GDM1 (cell line): ENCODE measurements at regions not wholly inside any gene's neighbourhood (a gene's known extent, or its start where the extent isn't known, plus 50 kb on each side); places are given as distances from the start of the nearest gene placed in this dataset.
A peak's percentile ranks its signal among the peaks of the same experiment; 100 is the strongest.
"Not testable (repeated sequence)": the region's sequence is repeated elsewhere in the genome, so short reads cannot be mapped to it uniquely, and the experiment has no call there.

ENCODE experiments used
- DNase-seq: peaks from one replicate; lab custom pipeline; 2025; lab: John Stamatoyannopoulos, UW

DNA sequence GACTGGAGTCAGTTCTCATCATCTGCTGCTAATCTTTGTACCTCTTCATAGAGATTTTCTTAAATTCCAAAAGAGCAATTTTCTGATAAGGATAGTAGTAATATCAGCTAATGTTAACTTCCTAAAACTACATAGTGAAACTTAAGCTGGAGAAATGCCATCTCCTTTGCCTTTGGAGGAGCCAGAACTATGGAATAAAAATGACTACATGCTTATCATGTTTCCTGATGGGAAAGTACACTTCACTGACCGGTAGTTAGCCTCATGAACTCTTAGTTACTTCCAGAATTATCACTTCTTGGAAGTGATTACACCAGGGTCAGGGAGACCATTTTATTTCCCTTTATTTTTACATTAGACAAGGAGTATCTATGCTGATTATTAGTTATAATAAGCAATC lies 1222.1 kb upstream of the TMEM132C start:
- no peak for DNase-seq

DNA sequence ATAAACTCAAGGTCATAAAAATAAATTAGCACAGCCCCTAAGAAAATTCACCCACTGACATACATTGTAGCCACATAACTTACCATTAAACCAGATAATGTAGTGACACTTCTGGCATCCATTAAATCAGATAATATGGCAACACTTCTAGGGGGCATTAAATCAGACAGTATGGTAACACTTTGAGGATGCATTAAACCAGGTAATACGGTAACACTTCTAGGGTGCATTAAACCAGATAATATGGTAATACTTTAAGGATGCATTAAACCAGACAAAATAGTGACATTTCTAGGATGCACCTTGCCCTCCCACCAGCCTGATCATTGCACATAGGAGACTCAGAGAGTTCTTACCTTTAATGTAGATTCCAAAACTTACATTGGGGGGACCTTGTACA lies 1220.5 kb upstream of the TMEM132C start:
- DNase-seq: no peak

DNA sequence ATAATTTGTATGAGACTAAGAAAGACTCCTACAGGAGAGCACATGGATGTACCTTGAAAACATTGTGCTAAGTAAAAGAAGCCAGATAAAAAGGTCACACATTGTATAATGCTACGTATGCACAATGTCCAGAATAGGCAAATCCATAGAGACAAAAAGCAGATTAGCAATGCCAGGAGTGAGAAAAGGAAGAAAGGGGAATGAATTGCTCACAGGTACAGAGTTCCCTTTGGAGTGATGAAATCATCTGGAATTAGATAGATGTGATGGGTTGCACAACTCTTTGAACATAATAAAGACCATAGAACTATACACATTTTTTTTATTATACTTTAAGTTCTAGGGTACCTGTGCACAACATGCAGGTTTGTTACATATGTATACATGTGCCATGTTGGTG lies 1218.9 kb upstream of the TMEM132C start:
- no peak for DNase-seq

DNA sequence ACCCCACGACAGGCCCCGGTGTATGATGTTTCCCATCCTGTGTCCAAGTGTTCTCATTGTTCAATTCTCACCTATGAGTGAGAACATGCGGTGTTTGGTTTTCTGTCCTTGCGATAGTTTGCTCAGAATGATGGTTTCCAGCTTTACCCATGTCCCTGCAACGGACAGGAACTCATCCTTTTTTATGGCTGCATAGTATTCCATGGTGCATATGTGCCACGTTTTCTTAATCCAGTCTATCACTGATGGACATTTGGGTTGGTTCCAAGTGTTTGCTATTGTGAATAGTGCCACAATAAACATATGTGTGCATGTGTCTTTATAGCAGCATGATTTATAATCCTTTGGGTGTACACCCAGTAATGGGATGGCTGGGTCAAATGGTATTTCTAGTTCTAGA lies 1218.4 kb upstream of the TMEM132C start:
- DNase-seq: not testable (repeated sequence)

DNA sequence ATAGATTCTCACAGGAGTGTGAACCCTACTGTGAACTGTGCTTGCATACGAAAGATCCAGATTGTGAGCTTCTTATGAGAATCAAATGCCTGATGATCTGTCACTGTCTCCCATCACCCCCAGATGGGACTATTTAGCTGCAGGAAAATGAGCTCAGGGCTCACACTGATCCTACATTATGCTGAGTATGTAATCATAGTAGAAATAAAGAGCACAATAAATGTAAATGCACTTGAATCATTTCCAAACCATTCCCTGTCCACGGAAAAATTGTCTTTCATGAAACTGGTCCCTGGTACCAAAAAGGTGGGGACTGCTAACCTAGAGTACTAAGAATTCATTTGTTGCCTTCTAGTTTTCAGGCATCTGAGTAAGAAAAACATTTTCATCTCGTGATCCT lies 1215.8 kb upstream of the TMEM132C start:
- no peak for DNase-seq

DNA sequence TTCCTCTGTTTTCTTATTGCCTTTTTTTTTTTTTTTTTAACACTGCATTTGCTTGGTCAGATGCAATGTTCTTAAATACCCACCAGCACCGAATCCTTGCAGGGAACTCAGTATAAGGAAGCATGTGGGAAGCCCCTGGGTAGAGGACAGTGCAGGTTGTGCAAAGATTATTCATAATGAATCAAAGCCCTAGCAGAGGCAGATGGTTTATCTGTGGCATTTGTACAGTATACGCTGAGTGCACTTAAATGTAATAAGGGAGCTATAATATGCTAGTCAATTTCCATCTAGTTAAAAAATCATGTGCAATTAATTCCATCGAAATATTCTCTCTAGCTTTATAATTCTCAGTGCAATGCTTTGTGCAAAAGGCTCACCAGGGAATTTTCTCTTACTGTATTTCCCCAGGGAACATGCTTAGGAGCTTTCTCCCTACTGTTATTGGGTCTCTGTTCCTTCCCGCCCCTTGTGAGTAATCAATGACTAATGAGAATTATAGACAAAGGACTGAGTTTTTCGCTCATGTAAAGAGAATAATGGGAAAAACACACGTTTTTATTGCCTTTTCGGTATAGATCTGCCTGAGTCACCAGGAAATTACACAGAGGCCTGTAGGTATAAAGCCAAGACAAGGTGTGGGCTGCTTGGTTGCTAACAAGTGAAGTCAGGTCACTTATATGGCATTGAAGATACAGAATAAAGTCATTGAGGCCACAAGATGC lies 1214.3 kb upstream of the TMEM132C start:
- DNase-seq: no peak

DNA sequence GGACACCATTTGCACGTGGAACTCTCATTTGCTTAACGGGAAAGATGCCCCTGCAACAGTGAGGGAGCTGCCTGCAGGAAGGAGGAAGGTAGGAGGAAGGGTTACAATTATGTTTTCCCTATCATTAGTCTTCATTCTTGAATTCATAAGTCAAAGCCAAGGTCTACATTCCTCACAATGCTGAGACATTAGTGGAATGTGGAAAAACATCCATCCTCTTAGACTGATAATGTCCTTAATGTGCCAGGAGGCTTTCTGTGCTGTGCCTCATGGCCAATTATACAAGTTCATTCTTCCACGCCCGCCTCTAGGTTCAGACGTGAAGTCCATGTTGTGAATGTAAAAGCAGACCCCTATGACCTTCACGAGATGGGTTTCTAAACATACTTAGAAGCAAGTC lies 1212.4 kb upstream of the TMEM132C start:
- no peak for DNase-seq

DNA sequence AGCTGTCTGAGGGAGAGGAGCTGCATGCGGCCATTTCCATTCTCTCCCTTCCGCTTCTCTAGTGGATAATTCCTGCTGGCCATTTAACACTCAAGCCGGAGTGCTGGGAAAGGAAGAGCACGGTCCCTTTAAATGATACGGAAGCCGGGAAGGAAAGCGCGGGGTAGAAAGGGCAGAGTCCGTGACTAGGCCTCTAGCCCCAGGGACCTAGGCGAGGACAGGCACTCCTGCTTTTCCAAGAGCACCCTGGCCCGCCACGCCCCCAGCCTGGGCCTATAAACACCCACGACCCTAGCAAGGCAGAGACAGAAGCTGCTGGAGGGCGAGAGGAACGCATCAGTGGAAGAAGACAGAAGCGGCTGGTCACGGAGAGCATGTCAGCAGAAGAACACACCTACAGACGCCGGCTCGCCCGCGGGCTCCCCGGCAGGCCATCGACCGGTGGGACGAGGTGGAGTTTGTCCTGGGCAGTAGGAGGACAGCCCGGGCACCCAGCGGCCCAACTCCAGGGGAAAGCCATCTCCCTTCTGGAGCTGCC lies 1206.6 kb upstream of the TMEM132C start:
- no peak for DNase-seq

DNA sequence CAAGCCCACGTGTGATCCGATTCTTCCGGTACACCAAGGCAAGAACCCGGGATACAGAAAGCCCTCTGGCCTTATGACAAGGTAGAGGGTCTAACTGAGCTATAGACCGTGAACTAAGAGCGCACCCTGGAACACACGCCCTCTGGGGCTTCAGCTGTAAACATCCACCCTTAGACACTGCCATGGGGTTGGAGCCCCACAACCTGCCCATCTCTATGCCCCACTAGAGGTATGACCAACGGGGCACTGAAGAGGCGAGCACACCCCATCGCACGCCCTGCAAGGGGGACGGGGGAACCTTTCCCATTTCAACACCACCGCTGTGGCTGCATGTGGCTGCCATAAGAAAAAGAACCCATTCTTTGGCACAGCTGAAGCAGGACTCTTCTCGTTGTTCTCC lies 1206.0 kb upstream of the TMEM132C start:
- DNase-seq: no peak

DNA sequence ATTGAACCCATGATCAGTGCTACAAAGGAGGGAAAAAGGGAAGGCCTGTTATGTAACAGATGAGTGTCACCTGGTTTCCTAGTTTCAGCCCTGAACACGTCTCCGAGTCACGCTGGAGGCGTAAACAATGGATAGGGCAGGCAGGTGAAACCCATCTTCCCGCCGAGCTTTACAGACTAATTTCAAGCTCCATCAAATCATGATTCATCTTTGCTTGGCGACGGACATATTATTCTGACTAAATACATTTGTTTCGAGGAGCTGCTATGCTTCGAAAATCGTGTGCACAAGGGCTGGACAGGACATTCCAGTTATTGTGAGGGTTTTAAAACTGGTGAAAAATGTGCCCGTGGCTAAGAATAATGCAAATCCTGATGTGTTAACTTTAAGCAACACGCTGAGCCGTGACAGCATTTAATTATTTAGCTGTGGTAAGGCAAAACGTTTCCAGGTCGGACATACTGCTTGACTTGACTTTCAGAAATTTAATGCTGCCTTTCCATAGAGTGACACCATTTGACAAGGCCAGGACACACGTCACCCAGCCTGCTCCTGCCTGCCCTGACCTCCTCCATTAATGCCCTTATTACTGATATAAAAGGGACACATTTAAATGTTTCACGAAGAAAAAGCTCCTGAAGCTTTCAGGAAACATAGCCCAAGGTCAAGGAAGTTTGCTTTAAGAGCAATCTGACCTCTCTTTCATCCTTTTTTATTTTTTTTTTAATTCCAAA lies 1203.5 kb upstream of the TMEM132C start:
- no peak for DNase-seq

DNA sequence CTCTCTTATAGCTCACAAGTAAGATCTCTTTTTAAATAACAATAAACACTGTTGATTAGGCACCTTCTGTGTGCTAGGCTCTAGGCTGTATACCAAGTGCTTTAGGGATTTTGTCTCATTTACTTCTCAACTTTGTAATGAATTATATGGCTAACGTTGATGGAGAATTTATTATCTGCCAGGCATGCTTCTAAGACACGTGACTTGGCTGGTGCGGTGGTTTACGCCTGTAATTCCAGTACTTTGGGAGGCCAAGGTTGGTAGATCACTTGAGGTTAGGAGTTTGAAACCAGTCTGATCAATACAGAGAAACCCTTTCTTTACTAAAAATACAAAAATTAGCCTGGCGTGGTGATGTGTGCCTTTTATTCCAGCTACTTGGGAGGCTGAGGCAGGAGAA lies 1202.8 kb upstream of the TMEM132C start:
- DNase-seq: no peak

DNA sequence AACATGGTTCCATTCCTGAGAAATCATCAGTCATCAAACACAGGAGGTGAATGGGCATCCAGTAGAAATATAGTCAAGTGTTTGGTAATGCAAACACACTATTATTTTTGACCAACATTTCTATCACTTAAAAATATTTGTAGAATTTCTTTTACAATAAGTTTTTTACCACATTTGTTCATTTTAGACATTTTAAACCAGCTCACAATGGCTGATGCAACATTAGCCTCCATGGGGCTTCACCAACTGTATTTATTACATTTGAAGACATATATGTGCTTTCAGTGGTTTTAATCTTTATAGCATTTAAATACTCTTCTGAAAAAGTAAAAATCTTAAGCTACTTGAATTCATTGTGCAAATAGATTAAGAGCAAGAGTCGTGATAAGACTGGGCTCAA lies 1201.4 kb upstream of the TMEM132C start:
- no peak for DNase-seq

DNA sequence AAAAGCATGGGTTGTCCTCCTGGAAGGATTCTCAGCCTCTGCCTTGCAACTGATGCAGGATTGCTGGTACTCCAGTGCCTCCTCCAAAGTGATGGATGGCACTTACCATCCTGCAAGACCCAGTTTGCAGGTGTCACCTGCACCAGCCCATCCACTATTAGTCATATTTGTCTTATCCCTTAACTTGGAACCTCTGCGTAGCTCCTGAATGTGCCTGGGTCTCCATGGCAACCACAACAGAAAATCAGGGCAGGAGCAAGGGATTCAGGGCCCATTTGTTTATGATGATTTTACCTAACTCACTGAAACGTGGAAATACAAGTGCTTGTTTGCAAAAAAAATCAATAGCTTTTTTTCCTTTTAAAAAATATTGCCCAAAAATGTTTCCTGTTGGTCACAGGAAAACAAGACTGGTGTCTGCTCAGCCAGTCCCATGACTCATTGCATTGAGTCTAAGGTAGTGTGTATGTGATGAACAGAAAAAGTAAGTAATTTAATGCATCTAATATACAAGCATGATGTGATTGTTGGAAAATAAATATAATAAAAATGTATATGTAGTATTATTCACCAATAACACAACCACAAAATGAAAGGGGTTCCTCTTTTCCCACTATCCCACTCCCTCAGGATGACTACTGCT lies 1196.3 kb upstream of the TMEM132C start:
- no peak for DNase-seq

DNA sequence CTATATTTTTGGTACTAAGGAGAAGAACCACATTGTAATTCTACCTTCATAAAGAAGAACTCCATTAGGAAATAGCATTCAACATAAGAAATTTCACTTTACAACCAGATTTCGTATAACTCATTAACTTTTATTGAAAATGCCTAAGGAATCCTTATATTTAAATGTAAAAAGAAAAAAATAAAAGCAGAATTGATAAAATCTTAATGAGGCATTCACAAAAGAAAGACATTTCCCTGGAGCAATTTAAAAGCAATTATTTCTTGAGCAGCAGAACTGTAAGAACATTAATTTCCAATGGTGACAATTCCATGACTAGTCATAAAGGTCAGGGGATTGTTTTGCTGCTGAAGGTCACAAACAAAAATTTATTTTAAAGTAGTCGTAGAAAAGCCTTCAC lies 1192.8 kb upstream of the TMEM132C start:
- no peak for DNase-seq

DNA sequence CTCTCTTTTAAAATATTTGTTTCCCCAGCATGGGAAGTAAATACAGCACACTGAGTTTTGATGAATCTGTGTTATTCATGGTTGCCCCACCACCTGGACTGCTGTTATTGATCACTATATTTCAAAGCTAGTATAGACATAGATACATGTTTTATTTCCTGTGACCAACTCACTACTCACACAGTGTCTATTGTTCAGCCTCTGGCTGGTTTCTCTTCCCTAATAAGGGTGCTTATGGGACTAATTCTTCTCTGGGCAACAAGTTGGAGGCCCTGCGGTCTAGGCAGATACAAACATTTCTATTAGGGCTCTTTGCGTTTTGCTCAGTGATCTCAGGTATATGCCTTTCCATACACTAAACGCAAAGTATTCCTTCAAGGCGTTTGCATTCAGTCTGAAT lies 1191.0 kb upstream of the TMEM132C start:
- DNase-seq: no peak

DNA sequence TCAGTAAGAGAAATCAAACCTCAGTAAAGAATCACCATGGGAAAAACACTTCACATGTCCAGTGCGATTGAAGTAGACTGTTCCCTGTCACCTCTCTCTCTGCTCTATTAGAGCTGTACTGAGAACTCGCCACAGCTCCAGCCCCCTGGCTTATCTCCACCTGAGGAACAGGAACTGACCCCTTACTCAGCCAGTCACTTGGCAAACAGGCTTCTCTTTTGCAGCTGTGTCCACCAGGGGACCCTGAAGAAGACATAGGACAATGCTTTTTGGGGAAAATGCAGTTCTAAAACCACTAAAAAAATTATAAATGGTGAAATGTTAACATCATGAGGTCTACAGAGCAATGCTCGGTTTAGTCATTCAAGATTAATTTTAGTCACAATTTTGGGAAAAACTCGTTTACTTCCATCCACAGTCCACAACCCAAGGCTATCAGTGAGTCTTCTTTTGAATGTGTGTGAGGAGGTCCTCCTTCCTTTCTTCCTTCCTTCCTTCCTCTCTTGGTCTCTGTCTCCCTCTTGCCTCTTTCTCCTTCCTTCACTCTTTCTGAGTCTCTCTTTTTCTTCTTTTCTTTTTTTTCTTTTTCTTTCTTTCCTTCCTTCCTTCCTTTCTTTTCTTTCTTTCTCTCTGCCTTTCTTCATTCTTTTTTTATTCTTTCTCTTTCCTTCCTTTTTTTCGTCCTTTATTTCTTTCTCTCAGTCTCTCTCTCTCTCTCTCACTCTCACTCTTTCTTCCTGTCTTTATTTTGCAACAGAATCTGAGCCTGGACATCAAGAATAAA lies 1189.5 kb upstream of the TMEM132C start:
- DNase-seq: no peak

DNA sequence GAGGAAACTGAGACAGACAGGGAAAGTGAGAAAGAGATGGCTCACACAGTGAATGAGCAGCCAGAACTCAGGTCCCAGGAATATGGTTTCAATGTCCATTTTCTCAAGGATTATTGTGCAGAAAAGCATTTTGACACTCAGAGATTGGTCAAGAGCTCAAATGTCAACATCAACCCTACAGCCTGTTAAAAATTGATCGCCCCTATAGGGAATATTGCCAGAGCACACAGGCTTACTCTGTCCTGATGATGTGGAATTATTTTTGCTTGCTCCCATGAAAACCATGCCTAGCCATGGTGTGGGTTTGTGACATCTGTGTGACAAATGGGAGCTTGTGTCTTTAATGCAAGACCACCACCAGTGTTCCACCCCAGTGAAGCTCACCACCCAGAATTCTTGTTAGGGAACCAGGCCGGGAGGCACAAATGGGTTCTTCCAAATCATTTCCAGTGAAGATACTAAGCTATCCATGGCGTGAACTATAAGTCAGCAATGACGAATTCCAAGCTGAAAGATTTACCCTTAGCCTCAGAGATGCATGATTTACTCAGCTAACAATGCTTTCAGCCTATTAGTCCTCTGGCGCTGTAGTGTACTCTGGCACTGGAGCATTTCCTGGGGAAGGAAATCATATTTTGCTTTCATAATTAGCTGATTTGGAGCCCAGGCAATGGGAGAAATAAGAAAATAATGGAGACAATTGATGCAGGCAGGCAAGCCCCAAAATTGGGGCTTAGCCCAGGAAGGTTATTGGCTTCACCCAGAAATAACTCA lies 1188.2 kb upstream of the TMEM132C start:
- DNase-seq: no peak

DNA sequence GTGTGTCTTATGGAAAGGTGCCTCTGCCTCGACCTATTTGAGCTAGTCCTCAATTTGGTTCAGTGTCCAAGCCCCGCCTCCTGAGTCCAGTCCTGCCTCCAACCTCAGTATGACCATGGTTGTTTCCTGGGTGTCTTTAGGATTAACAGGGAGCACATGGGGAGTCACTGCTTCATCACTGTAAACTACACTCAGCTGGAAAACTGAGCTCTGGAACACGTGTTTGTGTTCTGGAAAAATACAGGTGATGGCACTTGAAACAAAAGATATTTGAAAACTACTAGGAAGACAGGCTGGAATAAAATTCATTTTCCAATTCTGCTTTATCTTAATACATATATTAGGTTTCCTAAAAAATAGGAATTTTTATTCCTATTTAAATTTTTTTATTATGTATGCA lies 1187.3 kb upstream of the TMEM132C start:
- DNase-seq: no peak

DNA sequence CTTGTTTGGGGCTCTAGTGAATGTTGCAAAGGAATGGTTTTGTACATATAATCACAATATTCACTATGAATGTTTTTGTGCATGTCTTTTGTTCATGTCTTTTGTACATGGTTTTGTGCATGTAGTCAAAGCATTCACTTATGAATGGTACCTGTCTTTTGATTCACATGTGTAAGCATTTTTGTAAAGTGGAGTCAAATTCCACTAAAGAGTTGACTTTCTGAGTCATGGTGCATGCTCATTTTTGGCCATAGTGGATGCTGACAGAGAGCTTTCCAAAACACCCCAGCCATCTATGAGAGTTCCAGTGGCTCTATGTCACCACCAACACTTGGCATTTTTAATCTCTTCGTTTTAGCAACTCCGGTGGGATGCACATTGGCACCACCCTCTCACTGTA lies 1185.9 kb upstream of the TMEM132C start:
- DNase-seq: no peak

DNA sequence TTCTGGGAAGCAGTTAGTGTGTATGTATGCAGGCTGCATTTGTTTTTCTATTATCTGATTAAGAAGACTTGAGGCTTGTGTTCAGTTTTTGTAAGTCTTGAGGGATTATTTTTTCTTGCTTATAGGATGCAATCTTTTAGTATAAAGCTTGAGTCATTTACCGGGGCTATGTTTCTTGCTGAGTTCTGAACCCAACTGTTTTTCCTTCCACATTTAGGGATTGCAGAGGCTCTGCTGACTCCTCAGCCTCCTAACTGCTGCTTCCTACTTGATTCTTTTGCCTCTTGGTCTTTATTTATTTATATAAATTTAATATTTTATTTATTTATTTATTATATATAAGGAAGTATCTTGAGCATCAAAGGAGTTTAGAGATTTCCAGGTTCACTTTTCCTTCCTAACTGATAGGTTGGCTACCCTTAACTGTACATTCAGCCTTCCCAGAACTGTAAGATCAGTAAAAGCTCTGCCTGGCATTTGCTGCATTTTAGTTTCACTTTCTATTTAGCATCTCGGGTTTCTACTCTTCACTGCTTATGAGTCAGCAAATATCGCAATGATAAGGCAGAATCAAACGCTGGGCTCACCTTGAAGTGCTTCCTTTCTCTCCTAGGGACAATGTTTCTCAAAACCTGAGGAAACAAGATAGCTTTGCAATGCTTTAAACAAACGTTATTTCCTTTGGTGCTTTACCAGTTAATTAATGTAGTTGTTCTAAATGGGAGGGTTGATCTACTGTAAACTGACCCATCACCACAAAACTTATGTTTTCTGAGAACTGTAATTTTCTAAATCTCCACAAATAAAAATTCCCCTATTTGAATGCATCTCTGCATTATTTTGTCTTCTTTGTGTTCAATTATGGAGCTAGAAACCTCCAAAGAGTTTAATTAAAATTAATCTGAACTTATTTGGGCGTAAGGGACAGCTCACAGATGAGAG lies 1183.7 kb upstream of the TMEM132C start:
- DNase-seq: peak; percentile 28
